NK-92 treated with Interleukin-12 subunit alpha and Interleukin-12 subunit beta, amount 100 ng/mL, for 24 hours (cell line): ENCODE measurements at regions not wholly inside any gene's neighbourhood (a gene's known extent, or its start where the extent isn't known, plus 50 kb on each side); places are given as distances from the start of the nearest gene placed in this dataset.
"Not testable (repeated sequence)": the region's sequence is repeated elsewhere in the genome, so short reads cannot be mapped to it uniquely, and the experiment has no call there.

Experiments
- DNase-seq: peaks from one replicate; lab custom pipeline; 2025; lab: John Stamatoyannopoulos, UW

DNA sequence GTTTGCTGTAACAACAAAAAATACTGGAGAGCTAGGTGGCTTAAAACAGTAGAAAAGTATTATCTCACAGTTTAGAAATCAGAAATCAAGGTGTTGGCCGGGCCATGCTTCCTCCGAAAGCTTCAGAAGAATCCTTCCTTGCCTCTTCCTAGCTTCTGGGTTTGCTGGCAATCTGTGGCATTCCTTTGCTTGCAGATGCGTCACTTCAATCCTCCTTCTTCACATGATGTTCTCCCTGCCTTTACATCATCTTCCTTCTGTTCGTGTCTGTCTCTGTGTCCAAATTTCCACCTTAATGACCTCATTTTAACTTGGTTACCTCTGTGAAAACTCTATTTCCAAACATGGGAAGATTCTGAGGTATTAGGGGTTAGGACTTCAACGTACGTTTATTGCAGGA lies 90.4 kb upstream of the CHD1 start:
- DNase-seq: no peak

DNA sequence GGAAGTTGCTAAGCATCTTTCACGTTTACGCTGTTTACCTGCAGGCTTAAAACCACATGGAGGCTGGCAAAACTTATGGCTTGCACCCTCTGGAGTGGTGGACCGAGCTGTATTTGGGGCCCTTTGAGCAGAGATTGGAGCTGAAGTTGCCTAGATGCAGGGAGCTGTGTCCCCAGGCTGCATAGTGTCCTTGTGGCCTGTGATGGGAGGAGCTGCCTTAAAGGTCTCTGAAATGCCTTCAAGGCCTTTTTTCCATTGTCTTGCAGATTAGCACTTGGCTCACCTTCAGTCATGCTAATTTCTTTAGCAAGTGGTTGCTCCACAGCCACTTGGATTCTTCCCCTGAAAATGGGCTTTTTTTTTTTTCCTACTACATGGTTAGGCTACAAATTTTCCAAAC lies 81.5 kb upstream of the CHD1 start:
- DNase-seq: no peak

DNA sequence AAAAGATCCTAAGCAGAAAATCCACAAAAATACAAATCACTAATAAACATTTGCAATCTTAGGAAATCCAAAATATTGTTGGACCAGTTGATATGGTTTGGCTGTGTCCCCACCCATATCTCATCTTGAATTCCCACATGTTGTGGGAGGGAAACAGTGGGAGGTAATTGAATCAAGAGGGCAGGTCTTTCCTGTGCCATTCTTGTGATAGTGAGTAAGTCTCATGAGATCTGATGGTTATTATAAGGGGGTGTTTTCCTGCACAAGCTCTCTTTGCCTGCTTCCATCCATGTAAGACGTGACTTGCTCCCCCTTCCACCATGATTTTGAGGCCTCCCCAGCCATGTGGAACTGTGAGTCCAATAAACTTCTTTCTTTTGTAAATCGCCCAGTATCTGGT lies 79.2 kb upstream of the CHD1 start:
- DNase-seq: not testable (repeated sequence)

DNA sequence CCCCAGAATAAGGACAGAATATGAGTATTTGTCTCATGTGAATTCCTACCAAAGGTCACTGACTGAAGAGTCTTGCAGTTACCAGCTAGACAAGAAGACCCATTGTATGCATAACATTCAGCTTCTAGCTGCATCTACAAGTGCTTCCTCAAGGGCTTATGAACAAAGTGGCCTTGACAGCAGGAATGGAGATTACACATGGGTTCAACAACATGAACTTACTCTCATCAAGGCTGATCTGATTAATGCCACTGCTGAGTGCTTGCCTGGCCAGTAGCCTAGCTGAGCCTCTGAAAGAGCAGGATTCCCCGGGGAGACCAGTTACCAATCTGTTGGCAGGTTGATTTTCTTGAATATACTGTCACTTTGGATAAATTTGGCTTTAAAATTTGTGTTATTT lies 76.7 kb upstream of the CHD1 start:
- no peak for DNase-seq

DNA sequence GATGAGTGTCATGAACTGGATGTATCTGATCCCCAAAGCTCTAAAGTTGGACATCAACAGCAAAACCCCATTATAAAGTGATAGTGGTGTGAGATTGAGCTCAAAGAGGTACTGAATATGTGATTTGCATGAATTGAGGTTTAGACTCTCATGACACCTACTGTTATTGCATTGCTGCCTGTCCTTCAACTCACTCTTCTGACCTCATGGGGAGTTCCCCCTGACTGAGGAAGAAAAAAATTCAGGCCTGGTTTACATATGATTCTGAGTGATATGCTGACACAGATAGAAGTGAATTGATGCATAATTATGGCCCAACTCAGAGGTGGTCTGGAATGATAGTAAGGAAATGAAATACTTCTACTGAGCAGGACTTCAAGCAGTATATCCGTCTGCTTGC lies 76.2 kb upstream of the CHD1 start:
- no peak for DNase-seq

DNA sequence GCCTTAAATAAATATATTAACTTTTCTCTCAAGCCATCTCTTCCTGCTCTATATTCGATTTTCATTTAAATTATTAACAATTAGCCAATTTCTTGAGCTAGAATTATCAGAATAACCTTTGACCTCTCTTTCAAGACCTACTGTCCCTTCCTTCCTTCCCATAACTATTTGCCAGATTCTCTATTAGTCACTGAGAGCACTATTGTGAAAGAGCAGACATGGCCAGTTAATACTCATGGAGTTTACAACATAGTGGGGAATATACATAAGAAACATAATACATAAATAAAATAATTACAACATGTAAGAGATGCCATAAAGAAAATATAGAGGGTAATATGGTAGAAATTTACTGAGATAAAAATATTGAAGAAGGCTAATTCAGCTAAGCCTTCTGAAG lies 72.1 kb upstream of the CHD1 start:
- no peak for DNase-seq

DNA sequence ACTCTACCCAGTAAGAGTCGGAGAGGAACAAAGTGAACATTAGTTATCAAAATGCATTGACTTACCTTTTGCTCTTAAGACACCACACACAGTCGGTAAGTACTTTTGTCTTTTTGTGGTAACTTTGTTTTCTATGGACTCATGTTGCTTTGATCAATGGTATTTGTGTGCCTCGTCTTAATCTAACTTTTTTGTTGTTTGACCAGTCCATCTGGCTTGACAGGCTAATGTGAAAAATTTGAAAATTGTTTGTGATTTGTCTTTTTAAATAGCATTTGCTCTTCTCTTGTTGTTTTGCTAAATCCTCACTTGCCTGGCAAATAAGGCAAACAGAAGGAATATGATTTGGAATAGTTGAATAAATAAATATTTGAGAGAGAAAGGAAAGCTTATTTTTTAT lies 71.4 kb upstream of the CHD1 start:
- no peak for DNase-seq

DNA sequence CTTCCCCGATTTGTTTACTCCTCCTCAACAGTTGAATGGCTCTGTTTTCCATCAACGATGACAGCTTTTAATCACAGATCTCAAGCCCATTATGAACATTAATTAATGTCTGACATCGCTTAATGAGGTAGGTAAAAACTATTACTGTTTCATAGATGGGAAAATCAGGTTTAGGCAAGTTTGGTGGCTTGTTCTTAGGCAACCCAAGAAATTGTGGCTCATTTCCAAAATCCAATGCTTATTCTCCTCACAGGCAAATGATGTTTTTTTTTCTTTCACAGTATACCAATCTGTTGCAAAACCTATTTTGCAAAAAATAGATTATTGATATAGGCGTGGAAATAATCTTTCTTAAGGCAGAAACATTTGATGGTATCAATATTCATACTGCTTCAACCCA lies 70.8 kb upstream of the CHD1 start:
- no peak for DNase-seq

DNA sequence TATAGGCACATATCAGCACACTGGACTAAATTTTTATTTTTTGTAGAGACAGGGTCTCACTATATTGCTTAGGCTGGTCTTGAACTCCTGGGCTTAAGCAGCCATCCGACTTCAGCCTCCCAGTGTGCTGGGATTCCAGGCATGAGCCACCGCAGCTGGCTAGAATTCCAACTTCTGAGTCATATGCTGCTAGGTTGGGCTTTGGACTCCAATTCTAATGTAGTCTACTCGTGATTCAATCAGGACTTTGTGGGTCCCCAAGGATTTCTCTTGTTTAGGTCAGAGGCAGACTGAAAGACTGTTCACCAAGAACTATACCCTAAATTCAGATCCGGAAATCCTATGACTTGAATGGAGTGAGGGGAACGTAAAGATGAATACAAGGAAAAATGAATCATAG lies 68.2 kb upstream of the CHD1 start:
- no peak for DNase-seq

DNA sequence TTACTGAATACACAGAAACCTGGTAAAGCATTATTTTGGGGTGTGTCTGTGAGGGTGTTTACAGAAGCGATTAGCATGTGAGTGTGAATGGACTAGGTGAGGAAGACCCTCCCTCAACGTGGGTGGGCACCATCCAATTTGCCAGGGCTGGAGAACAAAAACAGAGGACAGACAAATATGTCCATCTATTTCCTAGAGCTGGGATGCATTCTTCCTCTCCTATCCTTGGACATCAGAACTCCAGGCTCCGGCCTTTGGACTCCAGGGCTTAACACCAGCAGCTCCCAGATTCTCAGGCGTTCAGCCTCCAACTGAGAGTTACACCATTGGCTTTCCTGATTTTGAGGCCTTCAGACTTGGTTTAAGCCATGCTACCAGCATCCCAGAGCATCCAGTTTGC lies 65.8 kb upstream of the CHD1 start:
- DNase-seq: no peak

DNA sequence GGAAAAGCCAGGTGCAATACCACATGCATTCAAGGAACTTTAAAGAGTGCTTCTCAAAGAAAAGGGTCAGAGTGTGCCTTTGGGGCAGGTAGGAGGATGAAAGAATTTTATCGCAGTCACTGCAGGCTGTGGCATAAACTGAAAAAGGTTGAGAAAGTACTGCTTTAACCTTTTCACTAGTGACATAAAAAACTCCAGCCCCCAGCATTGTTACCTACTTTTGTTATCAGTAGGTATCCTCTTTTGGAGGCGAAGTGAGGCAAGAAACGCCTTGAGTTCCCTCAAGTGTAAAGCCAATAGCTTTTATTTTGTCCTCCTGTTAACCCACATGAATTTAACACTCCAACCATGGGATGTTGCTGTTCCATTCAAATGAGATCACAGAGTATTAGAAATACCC lies 64.7 kb upstream of the CHD1 start:
- no peak for DNase-seq

DNA sequence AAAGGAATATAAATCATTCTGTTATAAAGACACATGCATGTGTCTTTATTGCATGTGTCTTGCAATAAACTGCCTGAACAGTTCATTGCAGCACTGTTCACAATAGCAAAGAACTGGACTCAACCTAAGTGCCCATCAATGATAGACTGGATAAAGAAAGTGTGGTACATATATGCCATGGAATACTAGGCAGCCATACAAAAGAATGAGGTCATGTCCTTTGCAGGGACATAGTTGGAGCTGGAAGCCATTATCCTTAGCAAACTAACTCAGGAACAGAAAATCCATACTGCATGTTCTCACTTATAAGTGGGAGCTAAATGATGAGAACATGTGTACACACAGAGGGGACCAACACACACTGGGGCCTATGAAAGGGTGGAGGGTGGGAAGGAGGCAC lies 63.7 kb upstream of the CHD1 start:
- DNase-seq: no peak

DNA sequence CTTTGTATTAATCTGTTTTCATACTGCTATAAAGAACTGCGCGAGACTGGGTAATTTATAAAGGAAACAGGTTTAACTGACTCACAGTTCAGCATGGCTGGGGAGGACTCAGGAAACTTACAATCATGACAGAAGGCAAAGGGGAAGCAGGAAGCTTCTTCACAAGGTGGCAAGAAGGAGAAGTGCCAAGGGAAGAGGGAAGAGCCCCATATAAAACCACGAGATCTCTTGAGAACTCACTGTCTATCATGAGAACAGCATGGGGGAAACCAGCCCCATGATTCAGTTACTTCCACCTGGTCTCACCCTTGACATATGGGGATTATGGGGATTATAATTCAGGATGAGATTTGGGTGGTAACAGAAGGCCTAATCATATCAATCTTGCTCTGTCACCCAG lies 60.9 kb upstream of the CHD1 start:
- DNase-seq: no peak

DNA sequence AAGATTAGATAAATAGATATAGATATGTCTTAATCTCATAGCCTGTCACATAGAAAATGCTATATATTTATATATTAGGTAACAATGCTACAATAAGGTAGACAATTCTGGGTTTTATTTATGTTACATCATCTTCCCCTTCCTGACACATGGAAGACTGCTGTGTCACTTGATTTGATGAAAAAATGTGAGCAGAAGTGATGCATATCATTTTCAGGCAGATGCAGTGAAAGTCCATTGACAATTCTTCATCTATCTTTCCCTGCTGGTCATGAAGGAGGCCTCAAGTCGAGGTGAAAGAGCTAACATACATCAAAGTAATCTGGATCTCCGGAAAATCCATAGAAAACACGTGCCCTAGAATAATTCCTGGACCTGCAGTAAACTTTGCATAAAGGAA lies 57.8 kb upstream of the CHD1 start:
- no peak for DNase-seq

DNA sequence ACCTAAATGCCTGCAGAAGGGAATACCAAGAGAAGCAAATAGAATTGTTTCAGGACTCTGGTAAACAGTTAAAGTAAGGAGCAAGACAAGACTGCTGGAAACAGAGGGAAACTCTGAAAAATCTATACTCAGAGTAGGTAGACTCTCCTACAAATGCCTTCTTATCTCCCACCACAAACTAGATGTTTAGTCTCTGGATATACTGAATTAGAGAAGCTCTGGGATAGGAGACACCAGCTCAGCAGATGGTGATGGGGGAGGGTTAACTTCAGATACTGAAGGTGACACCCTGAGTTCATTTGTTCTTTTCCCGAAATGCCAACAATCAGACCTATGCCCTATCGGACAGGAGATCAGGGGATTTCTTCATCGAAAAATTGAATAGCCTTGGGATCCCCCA lies 54.1 kb upstream of the CHD1 start:
- DNase-seq: no peak
